22Rv1 (cell line): ENCODE measurements at regions not wholly inside any gene's neighbourhood (a gene's known extent, or its start where the extent isn't known, plus 50 kb on each side); places are given as distances from the start of the nearest gene placed in this dataset.

ENCODE experiments used
- CTCF ChIP-seq: fragments of 450-650 bp; IDR thresholded peaks from 2 replicates; pipeline ENCODE4 v1.5.1; 2017; ENCODE audit warnings: mild to moderate bottlenecking
- ZFX ChIP-seq: fragments of 450-650 bp; IDR thresholded peaks from 2 replicates; pipeline ENCODE4 v1.6.1; 2017; ENCODE audit warnings: antibody characterized with exemption, borderline replicate concordance

DNA sequence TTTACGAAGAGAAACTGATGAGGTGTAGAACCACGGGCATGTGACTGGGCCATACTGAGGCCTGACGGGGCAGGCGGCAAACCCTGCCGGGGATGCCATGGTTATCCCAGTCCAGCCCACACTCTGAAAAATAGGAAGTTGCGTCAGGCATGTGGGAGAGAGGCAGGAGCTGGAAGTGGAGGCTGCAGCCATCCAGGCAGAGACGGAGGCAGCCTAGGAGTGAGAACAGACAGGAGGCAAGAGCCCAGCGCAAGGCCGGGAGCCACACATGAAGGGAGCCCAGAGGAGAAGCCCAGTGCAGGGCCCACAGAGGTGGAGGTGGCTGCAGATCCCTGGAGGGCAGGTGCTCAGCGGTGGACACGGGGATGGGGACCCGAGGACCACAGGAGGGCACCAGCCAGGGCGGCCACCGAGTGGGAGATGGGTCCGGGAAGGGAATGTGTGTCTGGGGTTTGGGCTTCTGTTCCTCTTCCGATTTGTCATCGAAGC lies 175.2 kb upstream of the PPP2R2D start:
- TF ChIP-seq CTCF (no peak), ZFX (no peak)
